RWPE1 (cell line): ENCODE measurements at regions not wholly inside any gene's neighbourhood (a gene's known extent, or its start where the extent isn't known, plus 50 kb on each side); places are given as distances from the start of the nearest gene placed in this dataset.

Source experiments
- CTCF ChIA-PET: fragments of 350-600 bp; sonication (Branson Sonifier 250); formaldehyde crosslinking; extraction: SDS; loops from one replicate; lab custom pipeline; 2021; lab: Yijun Ruan, JAX
- POLR2A ChIA-PET: fragments of 400-600 bp; formaldehyde crosslinking; extraction: SDS; loops from one replicate; lab custom pipeline; 2020; ENCODE audit warnings: antibody characterized with exemption; ENCODE audit not compliant: low non-redundant PET; lab: Yijun Ruan, JAX
- DNase-seq: peaks from one replicate; pipeline ENCODE4 v3.0.0; 2012; ENCODE audit warnings: low spot score
- H3K27ac ChIP-seq: fragments of 450-650 bp; 2 replicates; pipeline ENCODE4 v1.5.1; 2017
- TF ChIP-seq, protein P1 (sequence below): fragments of 450-650 bp; conservative IDR thresholded peaks from 2 replicates; pipeline ENCODE4 v1.5.1; 2017; ENCODE audit warnings: low read depth, mild to moderate bottlenecking

- ChIA-PET CTCF (interaction anchor here (0.6 kb wide), 1 partner anchor 96 kb away, joined by 3 read pairs; no protein-coding TSS in a partner anchor), POLR2A (no interaction called here)
- TF ChIP-seq, protein P1, sequence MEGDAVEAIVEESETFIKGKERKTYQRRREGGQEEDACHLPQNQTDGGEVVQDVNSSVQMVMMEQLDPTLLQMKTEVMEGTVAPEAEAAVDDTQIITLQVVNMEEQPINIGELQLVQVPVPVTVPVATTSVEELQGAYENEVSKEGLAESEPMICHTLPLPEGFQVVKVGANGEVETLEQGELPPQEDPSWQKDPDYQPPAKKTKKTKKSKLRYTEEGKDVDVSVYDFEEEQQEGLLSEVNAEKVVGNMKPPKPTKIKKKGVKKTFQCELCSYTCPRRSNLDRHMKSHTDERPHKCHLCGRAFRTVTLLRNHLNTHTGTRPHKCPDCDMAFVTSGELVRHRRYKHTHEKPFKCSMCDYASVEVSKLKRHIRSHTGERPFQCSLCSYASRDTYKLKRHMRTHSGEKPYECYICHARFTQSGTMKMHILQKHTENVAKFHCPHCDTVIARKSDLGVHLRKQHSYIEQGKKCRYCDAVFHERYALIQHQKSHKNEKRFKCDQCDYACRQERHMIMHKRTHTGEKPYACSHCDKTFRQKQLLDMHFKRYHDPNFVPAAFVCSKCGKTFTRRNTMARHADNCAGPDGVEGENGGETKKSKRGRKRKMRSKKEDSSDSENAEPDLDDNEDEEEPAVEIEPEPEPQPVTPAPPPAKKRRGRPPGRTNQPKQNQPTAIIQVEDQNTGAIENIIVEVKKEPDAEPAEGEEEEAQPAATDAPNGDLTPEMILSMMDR, result no peak
- no peak overlapping the region for H3K27ac ChIP-seq
- no peak for DNase-seq
Observed at GRCh38 chr7:69476416-69476815, 121.9 kb upstream of the AUTS2 start.

- ChIA-PET CTCF (interaction anchor here (0.9 kb wide), 1 partner anchor 9 kb away, joined by 3 read pairs; no protein-coding TSS in a partner anchor), POLR2A (no interaction called here)
Observed at GRCh38 chr7:69482676-69483075, 115.6 kb upstream of the AUTS2 start.

DNA sequence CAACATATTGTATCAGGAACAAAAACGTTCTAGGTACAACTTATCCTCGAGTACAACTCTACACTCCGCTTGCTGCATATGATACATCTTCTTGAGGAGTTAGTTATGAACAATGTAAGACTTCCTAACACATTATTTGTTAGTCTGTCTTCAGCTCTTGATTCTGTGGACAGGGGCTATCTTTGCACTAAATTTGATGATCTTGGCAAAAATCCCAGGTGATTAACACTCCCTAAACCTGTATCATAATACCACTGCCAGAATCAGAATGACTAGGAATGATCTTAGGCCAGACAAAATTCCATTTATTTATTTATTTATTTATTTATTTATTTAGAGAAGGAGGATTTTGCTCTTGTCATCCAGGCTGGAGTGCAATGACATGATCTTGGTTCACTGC, 108.7 kb upstream of the AUTS2 start:
- POLR2A ChIA-PET, result no interaction called here
- no peak for DNase-seq
- TF ChIP-seq, protein P1, result no peak
- no peak overlapping the region for H3K27ac ChIP-seq
- CTCF ChIA-PET, result interaction anchor here (0.6 kb wide), 1 partner anchor 60 kb away, joined by 3 read pairs; no protein-coding TSS in a partner anchor

More at GRCh38 chr7:69482676-69483075, 115.6 kb upstream of the AUTS2 start:
- DNase-seq, result no peak
- no peak overlapping the region for H3K27ac ChIP-seq
- TF ChIP-seq, protein P1, result no peak

DNA sequence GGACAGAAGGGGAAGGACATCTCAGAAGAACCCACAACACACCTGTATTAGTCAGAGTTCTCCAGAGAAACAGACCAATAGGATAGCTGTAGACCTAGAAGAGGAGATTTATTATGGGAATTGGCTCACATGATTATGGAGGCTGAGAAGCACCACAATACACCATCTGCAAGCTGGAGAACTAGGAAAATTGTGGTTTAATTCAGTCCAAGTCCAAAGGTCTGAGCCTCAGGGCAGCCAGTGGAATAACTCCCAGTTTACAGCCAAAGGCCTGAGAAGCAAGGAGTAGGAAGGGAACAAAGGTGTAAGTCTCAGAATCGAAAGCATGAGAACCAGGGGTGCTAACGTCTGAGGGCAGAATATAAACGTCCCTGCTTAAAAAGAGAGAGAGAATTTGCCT, 99.6 kb upstream of the AUTS2 start:
- TF ChIP-seq, protein P1, result no peak
- CTCF ChIA-PET, result no interaction called here
- no peak overlapping the region for H3K27ac ChIP-seq

DNA sequence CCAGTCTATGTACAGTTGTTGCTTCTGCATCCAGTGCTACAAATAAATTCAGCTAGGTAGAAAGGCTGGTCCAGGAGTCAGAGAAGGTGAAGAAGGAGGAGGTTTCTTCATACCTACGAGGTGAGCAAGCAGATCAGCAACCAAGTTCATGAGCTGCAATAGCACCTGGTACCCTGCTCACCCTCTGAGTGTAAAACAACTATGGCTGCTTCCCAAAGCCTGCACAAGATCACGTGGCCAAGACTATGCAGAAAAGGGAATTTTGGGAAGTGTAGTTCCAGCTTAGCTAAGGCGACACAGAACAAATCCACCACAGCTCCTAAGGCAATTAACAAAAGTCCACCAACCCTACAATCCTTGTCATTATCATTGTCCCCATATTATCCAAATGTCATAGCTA, 95.9 kb upstream of the AUTS2 start:
- TF ChIP-seq, protein P1, result no peak
- CTCF ChIA-PET, result no interaction called here
- DNase-seq, result no peak
- H3K27ac ChIP-seq, result no peak overlapping the region
- POLR2A ChIA-PET, result no interaction called here

More for the DNA sequence above, 99.6 kb upstream of the AUTS2 start:
- DNase-seq, result no peak
- POLR2A ChIA-PET, result no interaction called here

GRCh38 chr7:69504733-69505420, 93.4 kb upstream of the AUTS2 start:
- no peak overlapping the region for H3K27ac ChIP-seq
- no peak for DNase-seq
- POLR2A ChIA-PET, result no interaction called here
- TF ChIP-seq, protein P1, result no peak
- CTCF ChIA-PET, result no interaction called here
